T follicular helper cell (primary cell): ENCODE measurements at regions not wholly inside any gene's neighbourhood (a gene's known extent, or its start where the extent isn't known, plus 50 kb on each side); places are given as distances from the start of the nearest gene placed in this dataset.
"Not testable (repeated sequence)": the region's sequence is repeated elsewhere in the genome, so short reads cannot be mapped to it uniquely, and the experiment has no call there.

ENCODE experiments used
- DNase-seq: peaks from one replicate; pipeline ENCODE4 v3.0.0-alpha.2; 2020; ENCODE audit warnings: low read depth

DNA sequence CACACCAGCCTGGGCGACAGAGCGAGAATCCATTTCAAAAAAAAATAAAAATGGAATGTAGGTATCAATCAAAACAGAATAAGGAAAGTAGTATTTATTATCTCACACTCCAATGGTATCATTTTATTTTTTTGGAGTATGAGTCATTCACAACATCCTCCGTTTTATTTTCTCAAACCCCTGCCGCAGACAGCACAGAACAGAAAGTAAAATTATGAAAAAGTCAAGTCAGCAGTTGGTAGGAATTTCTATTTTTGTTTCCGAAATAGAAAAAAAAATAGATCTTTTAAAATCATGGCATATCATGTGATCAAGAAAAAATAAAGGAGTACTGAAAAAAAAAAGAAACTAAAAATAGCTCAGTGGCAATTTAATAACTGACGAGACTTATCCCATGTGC is 490.7 kb upstream of the TENM3 start:
- no peak for DNase-seq

DNA sequence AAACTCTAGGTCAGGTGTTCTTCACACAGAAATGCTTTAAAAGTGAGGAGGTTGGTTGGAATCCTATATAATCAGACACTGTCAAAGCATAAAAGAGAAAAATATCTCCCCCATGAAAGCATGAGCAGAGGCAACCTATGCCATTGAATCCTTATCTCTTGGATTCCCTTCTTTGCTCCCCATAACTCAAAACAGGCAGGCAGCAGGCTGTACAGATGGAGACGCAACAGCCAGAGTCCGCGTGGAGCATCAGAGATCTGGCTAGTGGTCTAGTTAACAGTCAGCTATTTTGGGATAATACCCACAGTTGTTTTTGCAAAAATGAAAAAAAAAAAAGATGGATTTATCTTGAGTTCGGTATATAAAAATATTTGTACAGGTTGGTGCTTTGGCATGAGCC is 490.0 kb upstream of the TENM3 start:
- no peak for DNase-seq

DNA sequence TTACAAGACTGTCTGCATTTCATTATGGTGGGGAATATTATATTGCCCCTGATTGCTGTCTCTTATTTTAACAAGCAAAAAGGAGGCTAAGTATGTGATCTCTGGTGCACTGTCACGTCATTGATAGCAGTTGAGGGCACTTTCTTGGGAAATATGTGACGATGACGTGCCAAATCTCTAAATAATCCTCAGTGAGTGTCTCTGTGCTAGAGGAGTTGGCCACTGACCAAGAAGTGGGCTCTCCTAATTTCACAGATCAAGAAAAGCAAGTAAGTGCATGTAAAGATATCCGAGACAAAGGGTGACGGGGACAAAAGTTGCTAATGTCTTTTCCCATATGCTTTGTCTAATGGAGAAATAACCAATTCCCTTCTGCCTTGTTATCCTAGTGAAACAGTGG is 487.4 kb upstream of the TENM3 start:
- DNase-seq: no peak

DNA sequence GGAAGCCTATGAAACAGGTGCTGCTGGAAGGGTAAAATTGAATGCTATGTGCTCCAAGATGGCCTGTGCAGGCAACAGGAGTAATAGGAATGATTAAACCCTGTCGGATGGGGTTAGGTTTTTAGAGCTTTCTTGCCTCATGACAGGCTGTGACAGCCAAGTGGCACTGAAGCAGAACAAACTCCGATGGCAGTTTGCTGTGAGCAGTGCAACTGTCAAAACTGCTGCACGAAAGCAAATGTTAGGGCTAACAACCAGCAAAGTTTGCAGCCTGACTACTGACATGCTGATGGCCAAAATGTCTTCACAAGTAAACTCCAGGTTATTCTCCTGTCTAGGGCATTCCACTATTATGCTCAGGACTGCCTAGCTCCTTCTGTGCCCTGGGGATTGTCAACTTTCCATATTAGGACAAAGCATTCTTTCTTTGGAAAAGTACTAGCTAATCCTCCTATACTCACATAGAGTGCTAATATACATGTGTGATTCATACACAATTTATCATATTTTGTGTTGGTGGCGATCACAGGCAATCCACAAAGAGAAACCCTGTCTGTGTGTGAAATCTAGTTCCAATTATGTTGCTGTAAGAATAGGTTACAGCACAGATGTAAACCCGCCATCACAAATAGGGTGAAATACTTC is 486.6 kb upstream of the TENM3 start:
- DNase-seq: no peak

DNA sequence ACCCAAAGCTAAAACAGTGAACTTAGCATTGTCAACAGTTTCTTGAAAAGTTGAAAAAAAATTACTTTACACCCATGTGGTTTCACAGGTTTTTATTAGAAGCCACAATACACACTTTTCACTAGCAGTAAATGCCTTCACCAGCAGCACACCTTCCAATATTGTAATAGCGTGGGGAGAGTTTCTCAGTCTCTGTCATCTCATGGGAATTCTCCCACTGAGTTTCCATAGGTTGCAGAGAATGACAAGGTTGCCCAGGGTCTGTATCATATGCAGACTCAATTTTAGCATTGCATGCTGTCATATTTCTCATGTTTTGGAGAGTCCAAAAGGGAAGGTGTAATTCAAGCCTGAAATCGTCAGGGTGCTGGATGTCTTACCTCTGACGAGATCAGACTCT is 486.1 kb upstream of the TENM3 start:
- DNase-seq: no peak

DNA sequence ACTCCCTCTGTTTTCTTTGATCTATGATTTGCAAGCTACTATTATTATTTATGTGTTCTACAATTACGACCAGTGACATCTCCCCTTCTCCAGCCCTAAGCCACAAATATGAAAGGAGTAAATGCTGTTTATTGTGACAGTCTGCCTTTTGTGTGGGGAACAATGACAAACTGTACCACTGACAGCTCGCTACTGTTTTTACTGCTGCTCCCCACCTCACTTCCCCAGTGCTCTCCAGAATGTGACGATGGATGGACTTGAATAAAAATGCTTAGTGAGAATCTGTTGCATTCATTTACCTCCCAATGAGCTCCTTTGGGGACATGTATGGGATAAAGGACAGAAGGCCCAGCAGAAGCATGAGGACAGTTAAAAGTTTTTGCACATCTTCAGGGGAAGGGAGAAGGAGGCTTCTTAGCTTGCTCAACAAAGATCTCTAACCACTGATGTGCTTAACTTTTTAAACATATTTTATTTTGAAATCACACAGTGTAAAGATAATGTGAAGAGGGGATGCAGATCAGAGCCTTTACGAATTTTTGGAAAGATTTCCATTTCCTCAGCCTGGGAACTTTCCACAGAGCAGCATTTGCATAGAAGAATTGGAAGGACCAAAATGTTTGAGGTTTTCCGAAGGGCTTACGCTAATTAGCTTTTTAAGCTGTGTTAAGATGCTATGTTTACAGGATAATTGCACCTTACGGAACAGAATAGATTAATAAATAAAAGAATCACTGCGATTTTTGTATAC is 485.1 kb upstream of the TENM3 start:
- no peak for DNase-seq

DNA sequence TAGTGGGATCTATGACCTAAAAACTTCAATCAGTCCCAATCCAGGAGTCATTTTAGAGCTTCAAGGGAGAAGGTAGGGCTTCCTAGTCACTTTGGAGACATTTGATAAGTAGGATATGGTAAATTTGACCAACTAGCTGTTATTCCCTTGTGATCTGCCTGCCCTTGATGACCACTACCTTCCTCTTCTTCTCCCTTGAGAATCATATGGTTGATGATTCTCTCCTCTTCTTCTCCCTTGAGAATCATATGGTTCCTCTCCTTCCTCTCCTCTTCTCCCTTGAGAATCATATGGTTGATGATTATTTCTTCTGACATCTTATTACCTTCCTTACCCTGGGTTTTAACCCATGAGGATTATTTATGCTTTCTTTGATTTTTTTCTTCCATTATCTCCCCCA is 482.6 kb upstream of the TENM3 start:
- DNase-seq: no peak

DNA sequence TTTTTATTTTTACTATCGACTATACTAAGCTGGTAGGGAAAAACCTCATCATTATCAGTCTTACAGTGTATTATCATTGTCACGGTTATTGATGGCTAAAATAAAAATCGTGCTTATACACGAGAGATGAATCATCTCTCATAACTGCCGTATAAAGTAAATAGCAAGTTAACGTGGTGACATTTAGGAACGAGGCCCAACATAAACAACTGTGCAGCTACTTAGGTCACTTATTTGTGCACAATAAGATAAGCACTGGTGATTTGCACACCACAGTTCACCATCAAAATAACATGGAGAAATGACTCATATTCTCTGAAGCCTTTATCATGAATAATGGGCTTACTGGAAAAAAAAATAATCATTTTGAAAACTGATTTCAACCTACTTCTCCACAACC is 482.0 kb upstream of the TENM3 start:
- DNase-seq: no peak

DNA sequence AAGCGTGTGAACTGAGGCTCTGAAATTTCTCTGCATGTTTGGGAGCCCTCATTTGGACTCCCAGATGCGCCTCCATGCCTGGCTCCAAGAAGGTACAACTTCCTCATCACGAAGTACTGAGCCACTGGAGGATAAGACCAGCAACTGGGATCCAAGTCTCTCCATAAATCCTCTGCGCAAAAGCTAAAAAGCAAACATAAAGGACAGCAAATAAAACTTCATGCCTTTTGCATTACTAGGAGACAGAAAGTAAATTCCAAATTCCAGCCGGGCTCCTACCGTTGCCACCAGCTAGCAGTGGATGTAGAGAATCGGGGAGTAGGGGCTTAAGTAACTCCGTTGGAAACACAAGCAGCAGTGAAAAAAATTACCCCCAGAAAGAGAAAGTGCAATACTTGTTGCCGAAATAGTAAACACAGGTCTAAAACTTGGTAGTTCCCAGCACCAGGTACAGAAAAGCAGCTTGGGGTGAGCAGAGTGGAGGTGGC is 477.1 kb upstream of the TENM3 start:
- DNase-seq: no peak

DNA sequence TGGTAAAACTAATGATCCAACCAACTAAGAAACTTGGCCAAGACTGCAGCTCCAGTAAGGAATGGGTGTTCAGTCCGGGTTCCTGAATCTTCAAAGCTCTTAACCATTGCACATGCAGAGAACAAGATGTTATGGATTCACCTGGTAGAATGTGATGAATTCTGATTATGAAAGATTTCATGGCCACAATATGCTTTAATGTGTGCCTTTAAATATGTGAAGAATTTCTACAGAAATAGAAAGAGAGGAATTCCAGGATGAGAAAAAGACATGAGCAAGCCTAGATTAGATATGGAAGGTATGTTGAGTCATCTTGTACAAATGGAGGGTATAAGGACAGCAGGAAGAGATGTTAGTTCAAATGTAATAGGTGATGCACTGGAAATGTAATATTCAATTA is 472.2 kb upstream of the TENM3 start:
- no peak for DNase-seq

DNA sequence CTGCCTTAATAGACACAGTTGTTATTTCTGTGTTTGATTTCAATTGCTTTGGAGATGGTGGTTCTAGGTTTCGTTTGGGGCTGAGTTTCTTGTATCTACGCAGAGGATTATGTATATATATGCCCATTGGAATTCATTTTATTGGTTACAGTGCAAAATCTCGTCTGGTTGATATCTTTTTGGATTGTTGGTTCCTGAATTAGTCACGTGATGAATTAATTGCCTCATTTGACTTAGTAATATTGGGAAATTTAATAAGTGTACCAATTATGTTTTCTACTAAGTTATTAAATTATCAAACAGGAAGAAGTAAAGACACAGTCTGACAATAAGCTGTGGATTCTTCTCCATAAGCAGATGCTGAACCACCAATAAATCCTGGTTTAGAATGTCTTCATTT is 467.9 kb upstream of the TENM3 start:
- DNase-seq: no peak

DNA sequence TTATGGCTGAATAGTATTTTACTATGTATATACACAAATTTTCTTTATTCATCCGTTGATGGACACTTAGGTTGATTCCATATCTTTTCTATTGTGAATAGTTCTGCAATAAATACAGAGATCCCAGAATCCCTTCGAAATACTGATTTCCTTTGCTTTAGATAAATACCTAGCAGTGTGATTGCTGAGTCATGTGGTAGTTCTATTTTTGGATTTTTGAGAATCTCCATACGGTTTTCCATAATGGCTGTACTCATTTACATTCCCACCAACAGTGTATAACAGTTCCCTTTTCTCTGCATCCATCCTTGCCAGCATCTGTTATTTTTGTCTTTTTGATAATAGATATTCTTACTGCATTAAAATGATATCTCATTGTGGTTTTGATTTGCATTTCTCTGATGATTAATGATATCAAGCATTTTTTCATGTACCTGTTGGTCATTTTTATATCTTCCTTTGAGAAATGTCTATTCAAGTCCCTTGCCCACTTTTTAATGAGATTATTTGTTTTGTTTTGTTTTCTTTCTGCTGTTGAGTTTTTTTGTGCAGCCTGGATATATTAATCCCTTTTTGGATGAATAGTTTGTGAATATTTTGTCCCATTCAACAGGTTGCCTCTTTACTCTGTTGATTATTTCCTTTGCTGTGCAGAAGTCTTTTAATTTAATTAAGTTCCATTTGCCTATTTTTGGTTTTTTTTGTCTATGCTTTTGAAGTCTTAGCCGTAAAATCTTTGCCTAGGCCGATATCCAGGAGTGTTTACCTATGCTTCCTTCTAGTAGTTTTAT is 466.7 kb upstream of the TENM3 start:
- no peak for DNase-seq

DNA sequence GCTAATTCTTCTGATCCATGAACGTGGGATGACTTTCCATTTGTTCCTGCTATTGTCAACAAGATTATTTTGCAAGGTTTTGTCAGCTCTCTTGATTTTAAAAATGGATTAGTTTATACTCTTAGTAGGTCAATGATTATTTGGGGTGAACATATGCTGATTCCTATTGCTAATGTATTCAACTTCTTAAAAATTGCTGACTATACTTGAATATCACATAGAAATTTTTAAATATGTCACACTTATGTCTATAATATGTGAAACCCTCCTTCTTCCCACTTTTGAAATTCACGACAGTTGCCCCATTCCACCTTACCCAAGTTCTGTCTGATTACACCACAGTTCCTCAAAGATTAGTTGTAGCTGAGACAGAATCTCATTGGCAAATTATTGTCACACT is 465.7 kb upstream of the TENM3 start:
- DNase-seq: no peak

DNA sequence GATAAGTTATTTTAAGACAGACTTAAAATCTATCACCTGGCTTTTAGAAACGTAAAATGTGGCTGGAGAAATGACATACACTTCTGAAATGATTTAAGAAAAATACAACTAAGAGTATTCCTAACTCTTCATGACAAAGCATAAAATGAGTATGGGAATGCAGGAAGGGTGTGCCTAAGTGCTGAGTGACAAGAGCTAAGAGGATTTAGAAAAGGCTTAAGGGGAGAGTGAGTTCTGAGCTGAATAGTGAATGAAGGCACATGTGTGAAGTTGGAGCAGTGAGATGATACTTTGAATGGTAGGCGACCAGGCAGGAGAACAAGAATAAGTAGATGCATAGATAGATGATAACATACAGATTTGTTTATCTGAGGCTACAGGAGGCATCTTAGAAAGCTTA is 458.3 kb upstream of the TENM3 start:
- DNase-seq: no peak

DNA sequence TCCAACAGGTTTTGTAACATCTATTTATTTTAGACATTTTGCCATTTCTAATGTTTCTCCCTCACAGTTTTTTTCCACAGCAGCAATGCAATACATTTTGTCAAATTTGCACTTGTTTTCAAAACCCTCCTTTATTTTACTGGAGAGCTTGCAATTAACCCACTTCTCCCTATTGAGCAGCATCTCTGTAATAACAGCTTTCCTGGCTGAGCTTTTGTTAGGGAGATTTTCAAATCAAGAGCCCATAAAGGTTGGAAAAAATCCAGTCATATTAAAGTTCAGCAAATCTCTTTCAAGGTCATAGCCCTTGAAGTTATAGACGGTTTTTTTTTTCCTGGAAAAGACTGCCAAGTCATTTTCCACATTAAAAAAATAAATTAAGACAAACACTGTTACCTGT is 450.6 kb upstream of the TENM3 start:
- no peak for DNase-seq

DNA sequence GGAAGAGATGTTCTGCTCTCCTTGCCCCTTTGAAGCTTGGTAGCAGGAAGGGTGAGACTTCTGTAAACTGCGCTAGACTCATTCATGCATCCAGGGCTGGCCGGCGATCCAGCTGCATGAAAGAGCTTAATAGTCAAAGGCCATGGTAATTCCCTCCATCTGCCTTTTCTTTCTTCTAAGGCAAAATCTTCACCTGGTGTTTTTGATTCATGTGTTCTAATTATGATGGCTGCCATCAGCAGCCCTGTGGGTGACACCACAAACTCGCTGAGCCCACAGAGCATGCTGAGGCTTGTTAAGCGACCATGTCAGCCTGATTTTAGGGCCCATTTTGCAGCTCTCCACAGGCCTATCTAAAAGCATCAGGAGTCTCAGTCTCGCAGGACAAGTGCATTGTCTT is 450.1 kb upstream of the TENM3 start:
- DNase-seq: no peak

DNA sequence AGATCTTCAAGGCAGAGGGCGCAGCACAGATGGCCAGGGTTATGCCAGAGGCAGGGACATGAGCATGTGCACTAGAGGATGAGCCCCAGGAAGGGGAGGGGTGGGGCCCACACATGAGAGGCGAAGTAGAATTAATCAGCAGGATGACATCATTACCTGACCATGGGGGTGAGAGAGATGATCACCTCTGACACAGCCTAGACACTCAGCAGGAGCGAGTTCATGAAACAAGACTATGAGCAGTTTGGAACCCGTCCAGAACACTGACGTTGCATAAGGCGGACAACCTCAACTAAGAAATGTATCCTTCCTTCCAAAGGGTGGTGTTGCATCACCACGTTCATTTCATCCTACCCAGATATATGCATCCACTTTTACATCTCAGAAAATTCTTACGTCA is 446.7 kb upstream of the TENM3 start:
- no peak for DNase-seq

DNA sequence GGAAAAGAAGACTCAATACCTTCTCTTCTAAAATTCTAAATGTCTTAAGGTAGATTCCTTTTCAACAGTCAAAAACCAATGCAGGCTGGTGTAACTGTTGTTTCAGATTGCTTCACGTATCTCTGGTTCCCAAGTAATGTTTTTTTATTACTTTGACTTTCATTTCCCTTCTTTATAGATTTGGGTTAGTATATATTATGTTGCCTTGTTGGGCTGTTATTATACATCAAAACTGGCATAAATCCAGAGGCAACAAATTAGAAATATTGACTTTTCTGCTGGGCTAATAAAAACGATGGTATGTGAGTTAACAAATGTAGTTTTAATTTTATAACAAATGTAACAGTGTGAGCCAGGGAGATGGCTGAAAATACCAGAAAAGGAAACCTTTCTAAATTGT is 444.7 kb upstream of the TENM3 start:
- DNase-seq: no peak

DNA sequence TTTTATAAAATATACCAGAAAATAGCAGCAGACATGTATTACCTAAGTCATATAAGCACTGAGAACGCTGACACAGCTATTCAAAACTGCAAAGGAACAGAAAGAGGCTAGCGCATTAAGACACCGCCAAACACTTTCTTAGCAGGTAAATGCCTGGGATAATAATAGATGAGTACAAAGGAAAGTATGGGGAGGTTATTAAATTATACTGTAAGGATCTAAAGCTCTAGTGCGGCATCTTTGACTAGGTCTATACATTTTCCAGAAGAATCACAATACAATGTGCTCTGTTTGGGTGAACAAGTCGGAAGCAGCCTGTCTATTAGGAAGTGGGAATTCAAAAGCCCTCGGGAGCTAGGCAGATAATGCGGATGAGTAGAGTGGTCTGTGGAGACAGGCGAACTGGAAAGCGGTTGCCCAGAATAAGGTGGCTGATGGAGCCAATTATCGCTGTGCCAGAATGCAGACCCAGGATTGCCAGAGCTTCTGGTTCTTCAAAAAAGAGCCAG is 443.6 kb upstream of the TENM3 start:
- DNase-seq: no peak

DNA sequence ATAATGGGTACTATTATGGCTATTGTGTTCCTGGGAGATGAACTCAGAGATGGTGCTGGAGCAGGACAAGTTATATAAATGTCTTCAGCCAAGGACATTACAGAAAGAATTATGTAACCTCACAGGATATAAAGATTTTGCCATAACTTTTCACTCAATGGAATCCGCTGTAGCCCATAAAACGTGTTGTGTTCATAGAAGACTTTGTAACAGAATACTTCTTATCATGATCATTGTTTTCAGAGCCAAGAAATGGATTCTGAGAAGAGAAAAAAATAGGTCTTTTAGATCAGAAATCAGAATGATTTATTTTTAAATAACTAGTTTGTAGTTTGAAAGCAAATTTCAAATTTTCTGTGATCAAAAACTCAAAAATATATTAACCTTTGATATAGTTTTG is 441.0 kb upstream of the TENM3 start:
- DNase-seq: no peak

DNA sequence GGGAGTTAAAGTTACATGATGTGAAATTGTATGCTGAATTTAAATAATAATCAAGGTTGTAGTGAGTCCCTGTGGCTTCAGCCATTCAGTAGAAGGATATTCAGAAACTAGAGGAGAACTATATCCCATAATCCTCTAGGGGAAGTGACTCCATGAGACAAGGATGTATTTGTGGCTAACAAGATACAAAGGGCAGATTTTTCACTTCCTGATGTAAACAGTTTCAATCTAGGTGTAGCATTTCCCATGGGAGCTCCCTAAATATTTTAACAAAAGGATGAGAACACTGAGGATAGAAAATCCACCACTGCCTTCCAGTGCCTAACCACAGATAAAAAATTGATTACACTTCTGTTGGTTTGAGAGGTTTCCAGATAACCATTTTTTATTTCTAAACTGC is 435.4 kb upstream of the TENM3 start:
- DNase-seq: no peak

DNA sequence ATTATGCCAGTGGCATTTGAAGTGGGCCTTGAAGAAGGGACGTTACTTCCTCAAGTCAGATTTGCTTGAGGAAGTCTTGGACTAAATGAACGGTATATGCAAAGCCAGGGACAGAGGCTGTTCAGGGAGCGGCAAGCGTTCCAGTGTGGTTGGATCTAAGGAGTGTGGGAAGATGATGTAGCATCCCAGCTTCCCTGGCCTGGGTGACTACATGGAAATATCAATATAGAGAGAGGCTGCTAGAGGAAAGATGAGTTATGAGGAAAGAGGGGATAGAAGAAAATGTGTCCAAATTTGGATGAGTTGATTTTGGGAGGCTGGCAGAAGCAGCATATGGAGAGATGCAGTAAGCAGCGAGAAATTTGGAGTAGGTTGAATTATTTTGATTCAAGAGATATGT is 432.5 kb upstream of the TENM3 start:
- DNase-seq: no peak

DNA sequence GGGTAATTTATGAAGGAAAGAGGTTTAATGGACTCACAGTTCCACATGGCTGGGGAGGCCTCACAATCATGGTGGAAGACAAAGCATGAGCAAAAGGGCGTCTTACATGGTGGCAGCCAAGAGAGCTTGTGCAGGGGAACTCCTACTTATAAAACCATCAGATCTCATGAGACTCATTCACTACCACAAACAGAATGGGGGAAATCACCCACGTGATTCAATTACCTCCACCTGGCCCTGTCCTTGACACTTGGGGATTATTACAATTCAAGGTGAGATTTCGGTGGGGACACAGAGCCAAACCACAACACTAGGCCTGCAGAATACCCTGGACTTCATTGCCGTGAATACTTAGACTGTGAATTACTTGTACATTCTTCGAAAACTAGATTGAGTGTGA is 431.7 kb upstream of the TENM3 start:
- DNase-seq: not testable (repeated sequence)
